AG20443 (cell line): ENCODE measurements at regions not wholly inside any gene's neighbourhood (a gene's known extent, or its start where the extent isn't known, plus 50 kb on each side); places are given as distances from the start of the nearest gene placed in this dataset.
"Not testable (repeated sequence)": the region's sequence is repeated elsewhere in the genome, so short reads cannot be mapped to it uniquely, and the experiment has no call there.

ENCODE experiments used
- DNase-seq: peaks from one replicate; pipeline ENCODE4 v3.0.0; 2012; ENCODE audit warnings: low spot score, mixed read lengths

- peak; percentile 5 for DNase-seq
Observed at GRCh38 chr13:18948664-18949488, 232.7 kb downstream of the TUBA3C start.

DNA sequence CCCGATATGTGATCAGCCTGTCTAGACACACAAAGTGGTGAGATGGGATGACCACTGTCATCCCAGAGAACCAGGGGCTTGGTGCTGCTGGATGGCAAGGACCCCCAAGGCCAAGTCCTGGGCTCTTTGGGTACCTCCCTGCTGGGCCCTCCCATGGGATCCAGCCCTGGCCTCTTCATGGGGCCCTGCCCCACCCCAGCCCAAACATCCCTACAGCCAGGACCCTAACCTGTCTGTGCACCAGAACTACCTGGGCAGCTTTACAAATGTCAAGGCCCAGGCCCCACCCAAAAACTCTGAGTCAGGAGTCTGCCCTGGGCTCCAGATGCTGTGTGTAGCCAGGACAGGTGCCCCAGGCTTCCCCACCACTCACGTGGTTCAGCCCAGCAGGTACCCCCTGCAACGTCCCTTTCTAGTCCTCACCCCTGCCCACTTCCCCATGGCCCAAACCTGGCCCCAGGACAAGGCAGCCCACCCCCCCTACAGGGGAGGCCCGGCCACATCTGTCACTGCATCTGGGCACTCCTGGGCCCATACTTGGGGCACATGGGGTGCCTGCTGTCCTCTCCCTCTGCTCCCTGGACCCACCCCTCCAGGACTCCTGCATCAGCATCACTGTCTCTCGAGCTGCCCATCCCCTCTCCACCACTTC, 233.5 kb downstream of the TUBA3C start:
- no peak for DNase-seq

DNA sequence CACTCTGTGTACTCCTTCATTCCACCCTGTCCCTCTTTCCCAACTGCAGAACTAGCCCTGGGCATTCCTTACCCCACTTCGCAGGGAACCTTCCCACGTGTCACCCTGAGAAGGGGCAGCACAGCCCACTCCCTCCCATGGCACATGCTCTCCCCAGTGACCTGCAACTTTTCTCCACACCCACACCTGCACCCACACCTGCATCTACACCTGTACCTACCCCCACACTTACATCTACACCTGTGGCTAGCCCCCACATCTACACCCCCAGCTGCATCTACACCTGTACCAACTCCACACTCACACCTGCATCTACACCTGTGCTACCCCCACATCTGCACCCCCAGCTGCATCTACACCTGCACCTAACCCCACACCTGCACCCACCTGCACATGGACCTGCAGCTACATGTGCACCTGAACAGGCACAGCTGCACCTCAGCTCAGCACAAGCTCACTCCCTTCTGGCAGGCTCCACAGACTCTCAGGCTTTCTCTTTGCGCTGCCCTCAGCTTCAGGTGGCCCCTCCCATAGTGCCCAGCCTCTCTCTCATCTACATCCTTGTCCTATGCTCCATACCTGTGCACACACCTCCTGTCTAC, 234.1 kb downstream of the TUBA3C start:
- DNase-seq = no peak

DNA sequence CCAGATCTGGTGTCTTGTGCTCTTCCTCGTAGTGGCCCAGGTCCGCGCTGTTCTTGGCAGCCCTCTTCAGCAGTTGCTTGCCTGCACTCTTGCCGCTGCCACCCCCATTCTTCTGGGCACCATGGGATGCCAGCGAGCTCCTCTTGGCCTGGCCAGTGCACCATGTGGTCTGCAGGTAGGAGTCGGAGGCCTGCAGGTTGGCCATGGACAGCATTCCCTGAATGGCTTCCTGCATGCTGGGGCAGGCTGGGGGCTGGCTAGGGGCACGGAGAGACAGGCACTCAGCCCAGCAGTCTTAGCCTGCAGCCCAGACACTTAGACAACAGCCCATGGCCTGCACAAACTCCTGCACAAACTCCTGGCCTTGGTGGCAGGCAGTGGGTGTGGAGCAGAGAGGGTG, 234.9 kb downstream of the TUBA3C start:
- no peak for DNase-seq

DNA sequence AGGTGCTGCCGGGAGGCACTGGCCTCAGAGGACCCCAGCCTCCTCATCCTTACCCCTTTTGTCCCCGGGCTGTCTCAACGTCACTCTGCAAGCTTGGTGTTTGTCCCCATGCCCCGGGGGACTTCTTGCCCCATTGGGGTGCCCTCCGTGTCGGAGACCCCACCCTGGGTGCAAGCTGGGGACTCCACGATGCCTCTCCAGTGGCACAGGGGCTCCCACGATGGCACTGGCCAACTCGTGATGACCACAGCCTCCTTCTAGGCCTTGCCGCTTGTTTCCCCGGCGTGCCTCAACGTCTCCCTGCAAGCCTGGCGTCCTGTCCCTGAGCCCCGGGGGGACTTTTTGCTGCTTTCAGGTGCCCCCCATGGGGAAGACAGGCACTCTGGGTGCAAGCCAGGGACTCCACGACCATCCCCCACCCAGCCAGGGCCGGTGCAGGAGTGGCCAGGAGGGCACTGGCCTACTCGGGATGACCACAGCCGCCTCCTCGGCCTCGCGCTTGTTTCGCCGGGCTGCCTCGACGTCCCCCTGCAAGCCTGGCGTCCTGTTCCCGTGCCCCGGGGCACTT, 237.0 kb downstream of the TUBA3C start:
- DNase-seq = no peak

- DNase-seq = no peak
Observed at GRCh38 chr13:18943721-18944391, 237.8 kb downstream of the TUBA3C start.

- DNase-seq = no peak
Observed at GRCh38 chr13:18943273-18943672, 238.4 kb downstream of the TUBA3C start.

DNA sequence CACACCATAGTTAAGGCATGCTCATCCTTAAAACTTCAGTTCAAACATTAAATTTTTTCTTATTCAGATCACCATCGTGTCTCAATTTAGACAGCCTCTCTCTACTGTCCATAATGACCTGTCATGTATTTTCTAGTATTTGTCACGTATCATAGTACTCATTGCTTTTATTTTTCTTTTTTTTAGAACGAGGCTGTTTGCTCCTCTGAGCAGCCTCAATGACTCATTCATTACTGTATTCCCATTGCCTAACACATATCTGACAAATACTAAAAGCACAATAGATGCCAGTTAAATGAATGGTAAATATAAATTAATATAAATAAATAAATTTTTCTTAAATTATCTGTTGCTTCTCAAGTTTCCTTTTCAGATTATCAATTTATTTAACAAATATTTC, 245.5 kb downstream of the TUBA3C start:
- no peak for DNase-seq

DNA sequence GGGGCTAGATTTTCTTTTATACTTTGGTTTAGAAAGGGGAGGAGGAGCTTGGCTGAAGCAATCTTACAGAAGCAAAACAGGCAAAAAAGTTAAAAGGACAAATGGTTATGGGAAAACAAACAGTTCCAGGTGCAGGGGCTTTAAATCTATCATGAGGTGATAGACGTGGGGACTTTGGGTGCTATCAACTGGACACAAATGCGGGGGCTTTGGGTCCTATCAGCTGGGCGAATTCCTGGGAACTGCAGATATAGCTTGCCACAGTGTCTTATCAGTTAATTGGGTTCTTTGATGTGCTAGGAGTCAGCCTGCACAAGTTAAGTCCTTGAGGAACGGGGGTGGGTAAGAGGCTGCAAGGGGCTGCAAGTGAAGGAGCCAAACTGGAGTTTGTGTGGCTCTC, 260.6 kb downstream of the TUBA3C start:
- no peak for DNase-seq

DNA sequence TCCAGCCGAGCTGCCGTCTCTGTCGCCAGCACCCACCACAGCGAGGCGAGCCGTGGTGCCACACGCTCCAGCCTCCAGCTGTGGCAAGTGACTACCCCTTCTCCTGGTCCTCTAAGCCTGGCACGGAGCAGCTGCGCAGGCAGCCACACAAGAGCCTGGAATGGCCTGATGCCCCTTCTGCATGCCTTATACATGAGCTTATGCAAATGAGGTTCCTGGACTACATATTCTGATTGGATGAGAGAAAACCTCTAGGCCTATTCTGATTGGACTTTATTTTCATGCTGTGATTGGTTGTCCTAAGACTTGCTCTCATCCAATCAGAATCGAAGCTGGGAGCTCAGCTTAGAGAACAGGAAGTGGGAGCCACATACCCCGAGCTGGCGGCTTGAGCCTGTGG, 276.5 kb downstream of the TUBA3C start:
- not testable (repeated sequence) for DNase-seq

- DNase-seq = not testable (repeated sequence)
Observed at GRCh38 chr13:18895411-18895810, 286.2 kb downstream of the TUBA3C start.

- not testable (repeated sequence) for DNase-seq
Observed at GRCh38 chr13:18891242-18891641, 290.4 kb downstream of the TUBA3C start.

DNA sequence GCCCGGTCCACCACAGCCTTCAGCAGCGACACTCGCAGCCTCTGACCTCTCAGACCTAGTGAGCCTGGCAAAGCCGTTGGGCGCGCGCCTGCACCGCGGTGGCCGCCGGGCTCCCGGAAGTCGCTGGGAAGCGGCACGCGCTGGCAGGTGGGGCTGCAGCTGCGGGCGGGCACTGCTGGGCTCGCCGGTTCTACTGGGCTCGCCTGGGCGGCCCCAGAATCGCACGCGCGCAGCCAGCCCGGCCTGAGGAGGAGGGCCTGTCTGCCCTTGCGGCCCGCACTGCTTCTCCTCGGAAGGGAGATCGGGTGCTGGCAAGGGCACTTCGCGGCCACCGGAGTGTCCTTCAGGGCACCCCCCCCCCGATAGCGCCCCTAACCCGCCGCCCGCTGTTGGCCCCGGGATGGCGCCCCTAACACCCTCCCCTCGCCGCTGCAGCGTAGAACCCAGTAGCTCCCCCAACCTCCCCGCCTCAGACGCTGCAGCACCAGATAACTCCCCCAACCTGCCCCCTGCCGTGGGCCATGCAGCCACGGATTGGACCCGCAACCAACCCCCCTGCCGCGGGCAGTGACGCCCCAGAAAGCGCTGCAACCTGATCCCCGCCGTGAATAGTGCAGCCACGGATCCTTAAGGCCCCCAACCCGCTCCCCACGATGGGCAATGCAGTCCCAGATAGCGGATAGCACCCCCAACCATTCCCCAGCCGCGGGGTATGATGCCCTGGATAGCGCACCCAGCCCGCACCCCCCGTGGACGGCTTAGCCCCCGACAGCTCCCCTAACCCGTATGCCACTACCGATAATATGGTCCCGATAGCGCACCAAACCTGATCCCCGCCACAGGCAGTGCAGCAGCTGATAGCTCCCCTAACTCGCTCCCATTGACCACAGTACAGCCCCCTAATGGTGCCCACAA, 306.5 kb downstream of the TUBA3C start:
- DNase-seq = not testable (repeated sequence)

GRCh38 chr13:18870557-18870956, 311.1 kb downstream of the TUBA3C start:
- not testable (repeated sequence) for DNase-seq

- DNase-seq = not testable (repeated sequence)
Observed at GRCh38 chr13:18869365-18869764, 312.3 kb downstream of the TUBA3C start.

GRCh38 chr13:18837986-18838629, 343.5 kb downstream of the TUBA3C start:
- DNase-seq = peak; percentile 0

DNA sequence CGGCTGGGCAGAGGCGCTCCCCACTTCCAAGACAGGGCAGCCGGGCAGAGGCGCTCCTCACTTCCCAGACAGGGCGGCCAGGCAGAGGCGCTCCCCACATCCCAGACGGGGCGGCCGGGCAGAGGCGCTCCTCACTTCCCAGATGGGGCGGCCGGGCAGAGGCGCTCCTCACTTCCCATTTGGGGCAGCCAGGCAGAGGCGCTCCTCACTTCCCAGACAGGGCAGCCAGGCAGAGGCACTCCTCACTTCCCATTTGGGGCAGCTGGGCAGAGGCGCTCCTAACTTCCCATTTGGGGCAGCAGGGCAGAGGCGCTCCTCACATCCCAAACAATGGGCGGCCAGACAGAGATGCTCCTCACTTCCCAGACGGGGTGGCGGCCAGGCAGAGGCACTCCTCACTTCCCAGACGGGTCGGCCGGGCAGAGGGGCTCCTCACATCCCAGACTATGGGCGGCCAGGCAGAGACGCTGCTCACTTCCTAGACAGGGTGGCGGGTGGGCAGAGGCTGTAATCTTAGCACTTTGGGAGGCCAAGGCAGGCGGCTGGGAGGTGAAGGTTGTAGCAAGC, 344.4 kb downstream of the TUBA3C start:
- DNase-seq = not testable (repeated sequence)

- not testable (repeated sequence) for DNase-seq
Observed at GRCh38 chr13:18836371-18837178, 345.0 kb downstream of the TUBA3C start.

DNA sequence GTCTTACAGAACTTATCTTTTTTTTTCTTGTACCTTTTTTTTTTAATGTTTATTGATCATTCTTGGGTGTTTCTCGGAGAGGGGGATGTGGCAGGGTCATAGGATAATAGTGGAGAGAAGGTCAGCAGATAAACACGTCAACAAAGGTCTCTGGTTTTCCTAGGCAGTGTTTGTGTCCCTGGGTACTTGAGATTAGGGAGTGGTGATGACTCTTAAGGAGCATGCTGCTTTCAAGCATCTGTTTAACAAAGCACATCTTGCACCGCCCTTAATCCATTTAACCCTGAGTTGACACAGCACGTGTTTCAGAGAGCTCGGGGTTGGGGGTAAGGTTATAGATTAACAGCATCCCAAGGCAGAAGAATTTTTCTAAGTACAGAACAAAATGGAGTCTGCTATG, 345.9 kb downstream of the TUBA3C start:
- not testable (repeated sequence) for DNase-seq
